MCF 10A (cell line): ENCODE measurements at regions not wholly inside any gene's neighbourhood (a gene's known extent, or its start where the extent isn't known, plus 50 kb on each side); places are given as distances from the start of the nearest gene placed in this dataset.
"Not testable (repeated sequence)": the region's sequence is repeated elsewhere in the genome, so short reads cannot be mapped to it uniquely, and the experiment has no call there.

Experiments used
- BruUV-seq: library from RNA; stranded (reverse); fragments of 400-500 nt; replicated peaks from 2 replicates; lab custom pipeline; 2021; lab: Mats Ljungman, UMichigan
- CTCF ChIA-PET: fragments of 300-600 bp; sonication (Branson Sonifier 250); formaldehyde crosslinking; extraction: SDS; loops from one replicate; lab custom pipeline; 2021; ENCODE audit warnings: antibody characterized with exemption, inconsistent platforms; lab: Yijun Ruan, JAX
- POLR2A ChIA-PET: fragments of 300-600, 350-650 bp; sonication (Branson Sonifier 250); formaldehyde crosslinking; extraction: SDS; loops from one replicate; lab custom pipeline; 2020; ENCODE audit warnings: antibody characterized with exemption, inconsistent platforms; lab: Yijun Ruan, JAX
- DNase-seq: peaks from one replicate; pipeline ENCODE4 v3.0.0-alpha.2; 2018; ENCODE audit not compliant: unreplicated experiment
- H3K27ac Mint-ChIP-seq: one replicate; pipeline ENCODE4 v1.8.0; 2022; ENCODE audit warnings: mild to moderate bottlenecking, low read depth, mixed read lengths; ENCODE audit not compliant: unreplicated experiment
- H3K27me3 Mint-ChIP-seq: one replicate; pipeline ENCODE4 v1.8.0; 2022; ENCODE audit warnings: mixed read lengths; ENCODE audit not compliant: insufficient read depth, unreplicated experiment
- H3K36me3 Mint-ChIP-seq: one replicate; pipeline ENCODE4 v1.8.0; 2022; ENCODE audit warnings: mild to moderate bottlenecking, moderate library complexity, mixed read lengths; ENCODE audit not compliant: insufficient read depth, unreplicated experiment
- H3K4me1 Mint-ChIP-seq: one replicate; pipeline ENCODE4 v1.8.0; 2022; ENCODE audit warnings: mixed read lengths; ENCODE audit not compliant: insufficient read depth, unreplicated experiment
- H3K4me3 Mint-ChIP-seq: one replicate; pipeline ENCODE4 v1.8.0; 2022; ENCODE audit warnings: mild to moderate bottlenecking, moderate library complexity, mixed read lengths; ENCODE audit not compliant: unreplicated experiment
- H3K9me3 Mint-ChIP-seq: one replicate; pipeline ENCODE4 v1.8.0; 2022; ENCODE audit warnings: mixed read lengths; ENCODE audit not compliant: unreplicated experiment
- CTCF ChIP-seq: fragments of 200-600 bp; IDR thresholded peaks from one replicate; pipeline ENCODE4 v1.8.0; 2022; ENCODE audit warnings: antibody characterized with exemption, mild to moderate bottlenecking; ENCODE audit not compliant: unreplicated experiment
- intact Hi-C: fragments of 100-400 bp; cut with micrococcal nuclease; formaldehyde crosslinking; loops from 2 replicates; pipeline ENCODE4 v1.14.1; 2022

DNA sequence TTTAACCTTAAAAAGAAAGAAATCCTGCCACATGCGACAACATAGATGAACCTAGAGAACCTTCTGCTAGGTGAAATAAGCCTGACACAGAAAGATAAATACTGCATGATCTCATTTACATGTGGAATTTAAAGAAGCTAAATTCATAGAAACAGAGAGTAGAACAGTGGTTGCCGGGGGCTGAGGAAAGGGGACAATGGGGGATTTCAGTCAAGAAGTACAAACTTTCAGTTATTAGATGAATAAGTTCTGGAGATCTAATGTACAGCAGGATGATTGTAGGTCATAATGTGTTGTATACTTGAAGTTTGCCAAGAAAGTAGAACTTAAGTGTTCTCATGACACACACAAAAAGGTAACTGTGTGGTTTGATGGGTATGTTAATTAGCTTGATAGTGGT lies 204.3 kb upstream of the PRSS16 start:
- Mint-ChIP-seq H3K36me3 (no peaks in the 10 kb centered on the region), H3K4me1 (no peaks in the 10 kb centered on the region), H3K27me3 (peaks cover 30% of the 10 kb centered on the region), H3K4me3 (no peak overlapping the region), H3K9me3 (no peaks in the 10 kb centered on the region), H3K27ac (no peak overlapping the region)
- intact Hi-C loops: no loop called here
- BruUV-seq: no TSS peak
- CTCF ChIA-PET: no interaction called here
- no peak for DNase-seq
- POLR2A ChIA-PET: interaction anchor here (0.5 to 0.8 kb wide), 2 partner anchors 18 to 64 kb away, joined by 3 read pairs; no protein-coding TSS in a partner anchor
- no peak for TF ChIP-seq CTCF

- H3K4me3 Mint-ChIP-seq, H3K4me1 Mint-ChIP-seq, CTCF ChIA-PET, intact Hi-C loops, BruUV-seq, H3K27ac Mint-ChIP-seq, H3K9me3 Mint-ChIP-seq, POLR2A ChIA-PET, H3K36me3 Mint-ChIP-seq, DNase-seq: not testable (repeated sequence)
- H3K27me3 Mint-ChIP-seq: peaks cover 28% of the 10 kb centered on the region
Measured at GRCh38 chr6:27045131-27045530, 202.4 kb upstream of the PRSS16 start.

DNA sequence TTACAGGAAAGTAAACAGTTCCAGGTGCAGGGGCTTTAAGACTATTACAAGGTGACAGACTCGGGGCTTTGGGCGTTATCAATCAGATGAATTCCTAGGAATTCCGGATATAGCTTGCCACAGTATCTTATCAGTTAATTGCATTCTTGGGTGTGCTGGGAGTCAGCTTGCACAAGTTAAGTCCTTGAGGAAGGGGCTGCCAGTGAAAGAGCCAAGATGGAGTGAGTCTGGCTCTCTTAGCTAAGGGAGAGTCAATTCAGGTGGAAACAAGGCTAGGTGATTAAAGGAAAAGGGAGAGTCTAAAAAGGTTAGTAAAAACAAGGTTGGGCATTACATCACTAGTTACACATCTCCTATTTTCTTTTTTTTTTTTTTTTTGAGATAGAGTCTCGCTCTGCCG lies 199.8 kb upstream of the PRSS16 start:
- CTCF ChIA-PET: interaction anchor here (0.6 kb wide), 1 partner anchor 1687 kb away, joined by 3 read pairs; no protein-coding TSS in a partner anchor
- H3K27me3 Mint-ChIP-seq, H3K4me1 Mint-ChIP-seq, H3K9me3 Mint-ChIP-seq, BruUV-seq, H3K4me3 Mint-ChIP-seq, H3K36me3 Mint-ChIP-seq, H3K27ac Mint-ChIP-seq, DNase-seq, intact Hi-C loops, POLR2A ChIA-PET: not testable (repeated sequence)

- ChIA-PET CTCF (no interaction called here), POLR2A (no interaction called here)
- H3K4me3 Mint-ChIP-seq: no peak overlapping the region
- no peaks in the 10 kb centered on the region for H3K36me3 Mint-ChIP-seq
- no peak for DNase-seq
- no peaks in the 10 kb centered on the region for H3K27me3 Mint-ChIP-seq
- intact Hi-C loops: no loop called here
- TF ChIP-seq CTCF: no peak
- no peak overlapping the region for H3K27ac Mint-ChIP-seq
- BruUV-seq: no TSS peak
- no peaks in the 10 kb centered on the region for H3K4me1 Mint-ChIP-seq
- H3K9me3 Mint-ChIP-seq: no peaks in the 10 kb centered on the region
Measured at GRCh38 chr6:27049863-27050781, 197.4 kb upstream of the PRSS16 start.

- BruUV-seq, H3K9me3 Mint-ChIP-seq, CTCF ChIA-PET, H3K4me1 Mint-ChIP-seq, intact Hi-C loops, DNase-seq, H3K4me3 Mint-ChIP-seq, H3K27ac Mint-ChIP-seq, POLR2A ChIA-PET, H3K36me3 Mint-ChIP-seq: not testable (repeated sequence)
- H3K27me3 Mint-ChIP-seq: peaks cover 15% of the 10 kb centered on the region
Measured at GRCh38 chr6:27052082-27052730, 195.3 kb upstream of the PRSS16 start.
